Amniotic stem cell (primary cell): ENCODE measurements at regions not wholly inside any gene's neighbourhood (a gene's known extent, or its start where the extent isn't known, plus 50 kb on each side); places are given as distances from the start of the nearest gene placed in this dataset.

ENCODE experiments used
- DNase-seq: peaks from one replicate; lab custom pipeline; 2025; lab: John Stamatoyannopoulos, UW

- no peak for DNase-seq
These were observed 78.8 kb downstream of the VEGFA start for GRCh38 chr6:43848671-43849391.

GRCh38 chr6:43847741-43848630, 78.0 kb downstream of the VEGFA start:
- DNase-seq: no peak

- DNase-seq: no peak
These were observed 76.5 kb downstream of the VEGFA start for GRCh38 chr6:43846556-43846955.

GRCh38 chr6:43845646-43846045, 75.6 kb downstream of the VEGFA start:
- DNase-seq: no peak

GRCh38 chr6:43843669-43844171, 73.7 kb downstream of the VEGFA start:
- no peak for DNase-seq

GRCh38 chr6:43843097-43843645, 73.2 kb downstream of the VEGFA start:
- DNase-seq: no peak

- no peak for DNase-seq
These were observed 72.3 kb downstream of the VEGFA start for GRCh38 chr6:43842231-43842794.

- DNase-seq: no peak
These were observed 70.6 kb downstream of the VEGFA start for GRCh38 chr6:43840490-43841218.

- no peak for DNase-seq
These were observed 68.4 kb downstream of the VEGFA start for GRCh38 chr6:43838276-43839036.

- DNase-seq: no peak
These were observed 67.5 kb downstream of the VEGFA start for GRCh38 chr6:43837507-43837906.

- no peak for DNase-seq
These were observed 66.7 kb downstream of the VEGFA start for GRCh38 chr6:43836507-43837240.
